Gastrocnemius medialis (tissue), 4 donors: ENCODE measurements at regions not wholly inside any gene's neighbourhood (a gene's known extent, or its start where the extent isn't known, plus 50 kb on each side); places are given as distances from the start of the nearest gene placed in this dataset.

ENCODE experiments used
- ATAC-seq, 2 donors: fragments of 150-250 bp; one replicate each; pipeline ENCODE4 v1.9.1; 2016
- DNase-seq, 2 donors: peaks; one replicate each; pipeline ENCODE4 v3.0.0-alpha.2; 2019
- H3K27ac ChIP-seq, 4 donors: fragments of 200-600 bp; sonication (generic); 1 replicate in 1 of 4; 2 replicates in 3 of 4; pipeline ENCODE4 v1.5.1; 2016 to 2018; ENCODE audit warnings: mild to moderate bottlenecking in 2 of 4, moderate library complexity in 1 of 4
- H3K27me3 ChIP-seq, 3 donors: fragments of 200-600 bp; sonication (generic) in 2 of 3; 1 replicate in 1 of 3; 2 replicates in 2 of 3; pipeline versions ENCODE4 v1.5.1 to v1.6.0; 2016 to 2019; ENCODE audit warnings: mild to moderate bottlenecking in 1 of 3, moderate library complexity in 1 of 3
- H3K36me3 ChIP-seq, 2 donors: fragments of 200-600 bp; sonication (generic) in 1 of 2; one replicate each; pipeline ENCODE4 v1.5.1; 2017 to 2018
- H3K4me1 ChIP-seq, 2 donors: fragments of 200-600 bp; sonication (generic) in 1 of 2; one replicate each; pipeline ENCODE4 v1.5.1; 2016 to 2017; ENCODE audit warnings: mild to moderate bottlenecking in 2 of 2
- H3K4me3 ChIP-seq, 4 donors: fragments of 200-600 bp; sonication (generic) in 3 of 4; 1 replicate in 1 of 4; 2 replicates in 3 of 4; pipeline ENCODE4 v1.5.1; 2016 to 2019; ENCODE audit warnings: mild to moderate bottlenecking in 2 of 4
- H3K9me3 ChIP-seq, 3 donors: fragments of 200-600 bp; sonication (generic) in 2 of 3; 1 replicate in 1 of 3; 2 replicates in 2 of 3; pipeline ENCODE4 v1.5.1; 2016 to 2019
- POLR2A ChIP-seq, 2 donors: fragments of 450-650 bp; IDR thresholded peaks; one replicate each; pipeline ENCODE4 v1.6.1; 2017; ENCODE audit warnings: antibody characterized with exemption in 2 of 2, mild to moderate bottlenecking in 2 of 2, moderate library complexity in 2 of 2
- in situ Hi-C, 4 donors: fragments of 200-750 bp; cut with MboI; loops; one replicate each; pipeline versions ENCODE4 v1.15.0 to v1.8.0; 2017; ENCODE audit warnings: low sequenced_read_pairs in 4 of 4
- intact Hi-C: fragments of 100-400 bp; cut with DNase I; formaldehyde crosslinking; loops from one replicate; pipeline ENCODE4 v1.15.1; 2023; ENCODE audit warnings: low total_unique reads
- TF ChIP-seq, protein P1 (sequence below), 5 experiments: fragments of 450-650 bp in 3 of 5; fragments of 200-600 bp in 2 of 5; sonication (generic) in 2 of 5; IDR thresholded peaks in 4 of 5; conservative IDR thresholded peaks in 1 of 5; 1 replicate in 4 of 5; 2 replicates in 1 of 5; pipeline ENCODE4 v1.5.1; 2016 to 2019; ENCODE audit warnings: antibody characterized with exemption in 5 of 5, mild to moderate bottlenecking in 3 of 5, moderate library complexity in 3 of 5

DNA sequence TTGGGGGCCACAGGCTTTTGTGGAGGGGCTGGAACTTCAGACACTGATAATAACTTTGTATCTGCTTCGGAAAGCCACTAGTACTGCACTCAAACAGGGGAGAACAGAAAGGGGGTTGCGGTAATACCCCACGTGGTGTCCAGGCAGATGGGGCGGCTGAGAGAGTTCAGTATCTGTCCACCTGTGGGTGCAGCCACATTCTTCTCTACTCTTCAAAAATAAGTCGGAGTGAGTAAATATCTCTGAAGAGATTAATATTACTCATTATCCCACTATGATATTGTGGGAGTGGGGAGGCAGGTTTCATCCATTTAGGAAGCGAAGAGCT, 102.1 kb upstream of the SSBP2 start:
- ATAC-seq (no peak), DNase-seq (no peak)
- H3K36me3 ChIP-seq, result no peaks in the 10 kb centered on the region
- in situ Hi-C loops (loop anchor here in 3 of 4 donors (5.0 to 25.0 kb wide), 4 partner anchors 66 to 348 kb away; partner anchors contain the start of gene SSBP2 (in 2 of the 3)), intact Hi-C loops (loop anchor here (2.0 to 5.0 kb wide), 4 partner anchors 120 to 606 kb away; partner anchors contain the start of gene ATG10)
- no peak for TF ChIP-seq POLR2A (IDR thresholded peaks at IDR 0.05)
- no peaks in the 10 kb centered on the region for H3K27me3 ChIP-seq
- peaks cover 79 to 82% of the 10 kb centered on the region in 2 donors for H3K4me1 ChIP-seq
- peak overlapping the region; percentile 83 to 96 (median 92) for H3K27ac ChIP-seq
- H3K4me3 ChIP-seq, result peak overlapping the region; percentile 49 to 63 (median 55)
- H3K9me3 ChIP-seq, result no peaks in the 10 kb centered on the region

DNA sequence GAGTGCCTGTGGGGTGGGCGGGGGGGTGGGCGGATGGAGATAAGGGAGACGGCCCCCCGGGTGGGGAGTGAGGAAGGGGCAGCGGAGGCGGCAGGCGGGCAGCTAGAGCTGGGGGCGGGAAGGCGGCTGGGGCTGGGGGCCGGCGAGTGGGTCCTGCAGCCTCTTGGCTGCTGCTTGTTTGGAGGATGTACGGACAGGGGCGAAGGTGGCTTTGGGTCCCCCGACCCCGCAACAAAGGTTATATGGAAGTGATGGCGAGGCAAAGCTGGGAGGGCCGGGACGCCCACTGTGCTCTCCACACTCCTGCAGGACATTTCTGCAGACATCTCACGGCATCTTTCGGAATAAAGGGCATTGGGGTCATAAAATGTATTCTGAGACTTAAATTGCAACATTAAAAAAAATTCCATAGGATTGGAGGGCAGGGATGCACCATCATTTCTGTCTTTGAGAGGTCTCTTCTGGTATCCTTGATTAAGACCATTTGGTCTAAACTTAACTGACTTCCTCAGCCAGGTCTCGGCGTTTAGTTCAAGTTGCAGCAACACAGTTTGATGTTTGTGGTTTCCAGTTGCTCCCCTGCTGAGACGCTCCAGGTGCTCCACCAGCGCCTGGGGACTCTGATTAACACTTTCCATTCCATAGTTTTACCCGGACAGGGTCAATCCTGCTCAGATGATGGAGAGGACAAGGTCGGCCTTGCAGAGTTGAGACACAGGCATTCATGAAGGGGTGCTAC, 101.6 kb upstream of the SSBP2 start:
- TF ChIP-seq POLR2A (IDR thresholded peaks at IDR 0.05), result no peak
- TF ChIP-seq, protein P1, sequence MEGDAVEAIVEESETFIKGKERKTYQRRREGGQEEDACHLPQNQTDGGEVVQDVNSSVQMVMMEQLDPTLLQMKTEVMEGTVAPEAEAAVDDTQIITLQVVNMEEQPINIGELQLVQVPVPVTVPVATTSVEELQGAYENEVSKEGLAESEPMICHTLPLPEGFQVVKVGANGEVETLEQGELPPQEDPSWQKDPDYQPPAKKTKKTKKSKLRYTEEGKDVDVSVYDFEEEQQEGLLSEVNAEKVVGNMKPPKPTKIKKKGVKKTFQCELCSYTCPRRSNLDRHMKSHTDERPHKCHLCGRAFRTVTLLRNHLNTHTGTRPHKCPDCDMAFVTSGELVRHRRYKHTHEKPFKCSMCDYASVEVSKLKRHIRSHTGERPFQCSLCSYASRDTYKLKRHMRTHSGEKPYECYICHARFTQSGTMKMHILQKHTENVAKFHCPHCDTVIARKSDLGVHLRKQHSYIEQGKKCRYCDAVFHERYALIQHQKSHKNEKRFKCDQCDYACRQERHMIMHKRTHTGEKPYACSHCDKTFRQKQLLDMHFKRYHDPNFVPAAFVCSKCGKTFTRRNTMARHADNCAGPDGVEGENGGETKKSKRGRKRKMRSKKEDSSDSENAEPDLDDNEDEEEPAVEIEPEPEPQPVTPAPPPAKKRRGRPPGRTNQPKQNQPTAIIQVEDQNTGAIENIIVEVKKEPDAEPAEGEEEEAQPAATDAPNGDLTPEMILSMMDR (IDR thresholded peaks at IDR 0.05 in 4 of 5, conservative IDR thresholded peaks at IDR 0.05 in 1 of 5), result no peak
- no peaks in the 10 kb centered on the region for H3K36me3 ChIP-seq
- in situ Hi-C loops (loop anchor here in 3 of 4 donors (5.0 to 25.0 kb wide), 4 partner anchors 65 to 348 kb away; partner anchors contain the start of gene SSBP2 (in 2 of the 3)), intact Hi-C loops (loop anchor here (2.0 to 5.0 kb wide), 4 partner anchors 120 to 605 kb away; partner anchors contain the start of gene ATG10)
- H3K27ac ChIP-seq, result peak overlapping the region; percentile 83 to 96 (median 92)
- no peaks in the 10 kb centered on the region for H3K9me3 ChIP-seq
- DNase-seq, result peak in 1 of 2 donors; percentile 5
- no peak for ATAC-seq
- peak overlapping the region; percentile 49 to 63 (median 55) for H3K4me3 ChIP-seq
- peaks cover 84 to 87% of the 10 kb centered on the region in 2 donors for H3K4me1 ChIP-seq
- no peaks in the 10 kb centered on the region for H3K27me3 ChIP-seq

GRCh38 chr5:81851481-81852178, 100.7 kb upstream of the SSBP2 start:
- H3K27me3 ChIP-seq, result no peaks in the 10 kb centered on the region
- intact Hi-C loops (loop anchor here (1.0 to 5.0 kb wide), 7 partner anchors 63 to 604 kb away; partner anchors contain the start of genes ATG10 and SSBP2), in situ Hi-C loops (loop anchor here in 3 of 4 donors (5.0 to 25.0 kb wide), 4 partner anchors 64 to 347 kb away; partner anchors contain the start of gene SSBP2 (in 2 of the 3))
- H3K36me3 ChIP-seq, result no peaks in the 10 kb centered on the region
- TF ChIP-seq POLR2A (IDR thresholded peaks at IDR 0.05), result peak in 1 of 2 donors; percentile 29
- TF ChIP-seq, protein P1 (IDR thresholded peaks at IDR 0.05 in 4 of 5, conservative IDR thresholded peaks at IDR 0.05 in 1 of 5), result peak in 1 of 5 experiments; percentile 15
- H3K9me3 ChIP-seq, result no peaks in the 10 kb centered on the region
- peak; percentile 83 to 87 for ATAC-seq
- H3K27ac ChIP-seq, result peak overlapping the region; percentile 83 to 96 (median 92)
- peak; percentile 89 to 97 for DNase-seq
- peaks cover 78 to 82% of the 10 kb centered on the region in 2 donors for H3K4me1 ChIP-seq
- peak overlapping the region; percentile 49 to 63 (median 55) for H3K4me3 ChIP-seq

DNA sequence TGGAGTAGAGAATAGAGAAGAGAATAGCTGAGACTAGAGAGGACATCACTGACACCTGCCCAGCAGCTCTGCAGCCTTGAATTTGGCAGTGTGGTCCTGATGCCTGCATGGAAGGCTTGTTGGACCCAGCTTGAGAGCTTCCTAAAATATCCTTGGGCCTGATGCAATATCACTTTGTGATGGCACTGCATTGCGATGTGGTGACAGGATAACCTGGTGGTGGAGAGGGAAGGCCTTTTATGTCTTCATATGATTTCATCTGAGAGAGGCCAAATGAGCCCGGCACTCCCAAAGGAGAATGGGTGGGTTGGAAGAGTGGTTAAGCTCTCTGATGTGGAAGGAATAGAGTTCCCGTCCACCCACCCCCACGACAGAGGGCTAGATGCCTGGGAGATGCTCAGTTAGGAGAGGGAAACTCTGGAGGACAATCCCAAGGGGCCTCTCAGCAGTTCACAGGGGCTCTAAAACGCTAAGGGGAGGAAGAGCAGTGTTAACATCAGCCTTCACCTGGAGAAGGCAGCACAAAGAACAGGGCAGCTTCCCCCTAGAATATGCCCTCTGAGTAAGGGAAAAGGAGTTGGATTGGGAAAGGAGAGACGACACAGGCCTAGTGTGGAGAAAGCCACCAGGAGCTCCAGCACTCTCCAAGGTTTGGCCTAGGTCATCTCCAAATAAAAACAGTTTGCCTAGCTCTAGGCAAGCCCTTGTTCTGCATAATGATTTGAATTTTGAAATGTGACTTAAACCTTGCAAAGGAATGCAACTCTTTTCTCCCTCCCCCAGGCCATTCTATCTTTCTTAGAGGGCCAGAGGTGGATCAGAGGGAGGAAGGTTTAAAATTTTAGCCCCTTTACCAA, 99.8 kb upstream of the SSBP2 start:
- ATAC-seq (peak; percentile 83 to 87), DNase-seq (peak; percentile 72 to 88)
- Histone ChIP-seq H3K4me1 (peaks cover 73 to 74% of the 10 kb centered on the region in 2 donors), H3K36me3 (no peaks in the 10 kb centered on the region), H3K9me3 (no peaks in the 10 kb centered on the region), H3K4me3 (peak overlapping the region; percentile 49 to 63 (median 55)), H3K27me3 (no peaks in the 10 kb centered on the region), H3K27ac (peak overlapping the region; percentile 83 to 96 (median 92))
- intact Hi-C loops, result loop anchor here (1.0 to 5.0 kb wide), 5 partner anchors 62 to 603 kb away; partner anchors contain the start of gene SSBP2
- TF ChIP-seq, protein P1 (IDR thresholded peaks at IDR 0.05 in 4 of 5, conservative IDR thresholded peaks at IDR 0.05 in 1 of 5), result no peak
- no peak for TF ChIP-seq POLR2A (IDR thresholded peaks at IDR 0.05)
- in situ Hi-C loops, result loop anchor here in 3 of 4 donors (5.0 to 25.0 kb wide), 4 partner anchors 63 to 346 kb away; partner anchors contain the start of gene SSBP2 (in 2 of the 3)
